Panc1 (cell line): ENCODE measurements at regions not wholly inside any gene's neighbourhood (a gene's known extent, or its start where the extent isn't known, plus 50 kb on each side); places are given as distances from the start of the nearest gene placed in this dataset.

ENCODE experiments used
- ATAC-seq: fragments of 200-7000 bp; cut with Tn5 transposase; 2 replicates; pipeline ENCODE4 v1.9.1; 2020; ENCODE audit warnings: mild to moderate bottlenecking, moderate library complexity
- BruUV-seq: library from RNA; stranded (reverse); fragments of 400-500 nt; replicated peaks from 2 replicates; lab custom pipeline; 2021; lab: Mats Ljungman, UMichigan
- CTCF ChIA-PET: fragments of 300-600 bp; sonication (Branson Sonifier 250); formaldehyde crosslinking; loops from one replicate; lab custom pipeline; 2022; ENCODE audit warnings: antibody characterized with exemption; lab: Charles Lee
- POLR2A ChIA-PET: fragments of 300-600 bp; sonication (Branson Sonifier 250); formaldehyde crosslinking; loops from one replicate; lab custom pipeline; 2022; ENCODE audit warnings: antibody characterized with exemption; lab: Charles Lee
- DNase-seq: peaks from one replicate; pipeline ENCODE4 v3.0.0-alpha.2; 2010; ENCODE audit warnings: low read depth, low spot score
- H3K27ac ChIP-seq: 2 replicates; pipeline ENCODE4 v1.5.1; 2011; ENCODE audit warnings: mild to moderate bottlenecking, low read length, inconsistent platforms
- H3K27me3 ChIP-seq: fragments of 200-500 bp; sonication (Bioruptor generic); 2 replicates; pipeline ENCODE4 v1.6.0; 2014; ENCODE audit warnings: low read length, inconsistent platforms; ENCODE audit not compliant: control insufficient read depth, insufficient read depth
- H3K36me3 ChIP-seq: fragments of 200-500 bp; sonication (Bioruptor generic); 2 replicates; pipeline ENCODE4 v1.5.1; 2014; ENCODE audit warnings: inconsistent platforms, mild to moderate bottlenecking, low read length, moderate library complexity; ENCODE audit not compliant: control insufficient read depth, insufficient read depth
- H3K4me1 ChIP-seq: 2 replicates; pipeline ENCODE4 v1.5.1; 2011; ENCODE audit warnings: inconsistent platforms, mild to moderate bottlenecking, low read length, moderate library complexity; ENCODE audit not compliant: control insufficient read depth, insufficient read depth
- H3K4me3 ChIP-seq, 2 experiments: 2 replicates each; pipeline ENCODE4 v1.5.1; 2011 to 2012; ENCODE audit warnings: low read depth in 2 of 2, low read length in 2 of 2, mild to moderate bottlenecking in 2 of 2, inconsistent platforms in 1 of 2, moderate library complexity in 1 of 2
- H3K9me3 ChIP-seq: fragments of 200-500 bp; sonication (Bioruptor generic); 2 replicates; pipeline ENCODE4 v1.5.1; 2014; ENCODE audit warnings: low read depth, mild to moderate bottlenecking, inconsistent platforms, low read length, moderate library complexity; ENCODE audit not compliant: control insufficient read depth, insufficient read depth
- CTCF ChIP-seq: fragments of 450-650 bp; IDR thresholded peaks from 2 replicates; pipeline ENCODE4 v1.5.1; 2017; ENCODE audit warnings: mild to moderate bottlenecking
- POLR2AphosphoS5 ChIP-seq: IDR thresholded peaks from 2 replicates; pipeline ENCODE4 v1.6.1; 2012; ENCODE audit warnings: mild to moderate bottlenecking, low read depth, low read length, moderate library complexity
- REST ChIP-seq, 2 experiments: IDR thresholded peaks; 2 replicates each; pipeline ENCODE4 v1.6.1; 2011 to 2012; ENCODE audit warnings: low read depth in 2 of 2, control low read depth in 1 of 2, low read length in 1 of 2, mild to moderate bottlenecking in 1 of 2, moderate library complexity in 1 of 2; ENCODE audit not compliant: insufficient read depth in 1 of 2
- SIN3A ChIP-seq: IDR thresholded peaks from 2 replicates; pipeline ENCODE4 v1.6.1; 2012; ENCODE audit warnings: low read depth, mild to moderate bottlenecking, low read length, moderate library complexity, borderline replicate concordance; ENCODE audit not compliant: insufficient read depth
- TCF7L2 ChIP-seq: IDR thresholded peaks from 2 replicates; pipeline ENCODE4 v1.6.1; 2011; ENCODE audit warnings: mild to moderate bottlenecking, low read depth, low read length, inconsistent platforms
- in situ Hi-C: cut with HindIII; loops from 2 replicates; pipeline ENCODE4 v1.10.0; 2016; ENCODE audit warnings: low sequenced_read_pairs, low pct_unique_long_range_greater_than_20kb
- intact Hi-C: fragments of 100-400 bp; cut with micrococcal nuclease; formaldehyde crosslinking; loops from one replicate; pipeline ENCODE4 v1.10.0; 2022; ENCODE audit not compliant: unreplicated experiment

GRCh38 chr10:124217906-124218804, 124.8 kb upstream of the CHST15 start:
- Histone ChIP-seq H3K27ac (no peak overlapping the region), H3K36me3 (no peaks in the 10 kb centered on the region), H3K27me3 (no peaks in the 10 kb centered on the region), H3K4me1 (peaks cover 3% of the 10 kb centered on the region; the same call in 1 of the 2 replicates), H3K4me3 (no peak overlapping the region), H3K9me3 (no peaks in the 10 kb centered on the region)
- in situ Hi-C loops: no loop called here
- no peak for DNase-seq
- intact Hi-C loops: no loop called here
- no peak for ATAC-seq
- TF ChIP-seq CTCF (no peak), SIN3A (no peak)
- CTCF ChIA-PET: no interaction called here
- no TSS peak for BruUV-seq
- POLR2A ChIA-PET: no interaction called here

GRCh38 chr10:124217031-124217430, 123.6 kb upstream of the CHST15 start:
- Histone ChIP-seq H3K27me3 (no peaks in the 10 kb centered on the region), H3K36me3 (no peaks in the 10 kb centered on the region), H3K4me3 (no peak overlapping the region), H3K4me1 (peaks cover 3% of the 10 kb centered on the region; the same call in 1 of the 2 replicates), H3K27ac (no peak overlapping the region), H3K9me3 (no peaks in the 10 kb centered on the region)
- POLR2A ChIA-PET: no interaction called here
- in situ Hi-C loops: no loop called here
- no peak for ATAC-seq
- BruUV-seq: no TSS peak
- DNase-seq: no peak
- TF ChIP-seq REST (IDR thresholded peaks at IDR 0.05; ENCODE audit: insufficient read depth in 1 of 2, low read depth in 2 of 2, low read length in 1 of 2) (no peak), TCF7L2 (no peak), SIN3A (no peak), POLR2AphosphoS5 (no peak), CTCF (no peak)
- CTCF ChIA-PET: no interaction called here
- intact Hi-C loops: no loop called here
